C4-2B (cell line): ENCODE measurements at regions not wholly inside any gene's neighbourhood (a gene's known extent, or its start where the extent isn't known, plus 50 kb on each side); places are given as distances from the start of the nearest gene placed in this dataset.
"Not testable (repeated sequence)": the region's sequence is repeated elsewhere in the genome, so short reads cannot be mapped to it uniquely, and the experiment has no call there.

Source experiments
- H3K27ac ChIP-seq: fragments of 450-650 bp; 2 replicates; pipeline ENCODE4 v1.5.1; 2017
- ZFX ChIP-seq: fragments of 450-650 bp; IDR thresholded peaks from 2 replicates; pipeline ENCODE4 v1.6.1; 2017
- TF ChIP-seq, protein P1 (sequence below): fragments of 450-650 bp; conservative IDR thresholded peaks from 2 replicates; pipeline ENCODE4 v1.5.1; 2017; ENCODE audit warnings: mild to moderate bottlenecking

DNA sequence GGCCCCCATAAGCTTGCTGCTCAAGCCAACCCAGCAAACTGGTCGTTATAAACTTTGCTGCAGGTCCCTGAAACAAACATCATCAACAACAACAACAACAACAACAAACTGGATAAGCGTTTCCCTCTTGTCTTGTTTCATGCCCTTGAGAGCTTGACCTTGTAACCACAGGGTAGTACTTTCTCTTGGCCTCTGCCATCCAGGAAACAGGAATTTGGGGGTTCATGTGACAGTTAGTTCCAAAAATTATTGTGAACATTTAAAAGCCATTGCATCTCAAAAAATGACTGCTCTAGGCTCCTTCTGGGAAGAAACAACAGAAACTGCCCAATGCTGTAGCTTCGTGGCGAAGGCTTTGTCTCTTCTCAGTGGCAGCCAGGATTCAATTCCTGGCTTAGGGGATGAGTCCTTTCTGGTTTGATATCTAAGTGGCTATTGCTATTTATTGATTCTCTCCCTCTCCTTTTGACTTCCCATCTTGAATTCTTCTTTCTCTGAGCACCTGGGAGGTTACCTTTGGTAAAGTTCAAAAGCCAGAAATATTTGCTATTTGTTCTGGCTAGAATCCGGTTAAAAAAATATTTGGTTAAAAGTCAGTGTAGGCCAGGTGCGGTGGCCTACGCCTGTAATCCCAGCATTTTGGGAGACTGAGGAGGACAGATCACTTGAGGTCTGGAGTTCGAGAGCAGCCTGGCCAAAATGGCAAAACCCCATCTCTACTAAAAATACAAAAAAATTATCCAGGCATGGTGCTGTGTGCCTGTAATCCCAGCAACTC, 52.0 kb upstream of the CPM start:
- TF ChIP-seq, protein P1, sequence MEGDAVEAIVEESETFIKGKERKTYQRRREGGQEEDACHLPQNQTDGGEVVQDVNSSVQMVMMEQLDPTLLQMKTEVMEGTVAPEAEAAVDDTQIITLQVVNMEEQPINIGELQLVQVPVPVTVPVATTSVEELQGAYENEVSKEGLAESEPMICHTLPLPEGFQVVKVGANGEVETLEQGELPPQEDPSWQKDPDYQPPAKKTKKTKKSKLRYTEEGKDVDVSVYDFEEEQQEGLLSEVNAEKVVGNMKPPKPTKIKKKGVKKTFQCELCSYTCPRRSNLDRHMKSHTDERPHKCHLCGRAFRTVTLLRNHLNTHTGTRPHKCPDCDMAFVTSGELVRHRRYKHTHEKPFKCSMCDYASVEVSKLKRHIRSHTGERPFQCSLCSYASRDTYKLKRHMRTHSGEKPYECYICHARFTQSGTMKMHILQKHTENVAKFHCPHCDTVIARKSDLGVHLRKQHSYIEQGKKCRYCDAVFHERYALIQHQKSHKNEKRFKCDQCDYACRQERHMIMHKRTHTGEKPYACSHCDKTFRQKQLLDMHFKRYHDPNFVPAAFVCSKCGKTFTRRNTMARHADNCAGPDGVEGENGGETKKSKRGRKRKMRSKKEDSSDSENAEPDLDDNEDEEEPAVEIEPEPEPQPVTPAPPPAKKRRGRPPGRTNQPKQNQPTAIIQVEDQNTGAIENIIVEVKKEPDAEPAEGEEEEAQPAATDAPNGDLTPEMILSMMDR: no peak
- TF ChIP-seq ZFX: no peak

GRCh38 chr12:68997526-68997925, 64.6 kb upstream of the CPM start:
- H3K27ac ChIP-seq: not testable (repeated sequence)

More for the DNA sequence above, 52.0 kb upstream of the CPM start:
- H3K27ac ChIP-seq: no peak overlapping the region

GRCh38 chr12:68998041-68998440, 65.1 kb upstream of the CPM start:
- no peak for TF ChIP-seq ZFX
- TF ChIP-seq, protein P1: no peak
- no peak overlapping the region for H3K27ac ChIP-seq

- no peak for TF ChIP-seq ZFX
- TF ChIP-seq, protein P1: no peak
- no peak overlapping the region for H3K27ac ChIP-seq
These were observed 67.1 kb upstream of the CPM start for GRCh38 chr12:69000074-69000473.

GRCh38 chr12:69000540-69001243, 67.7 kb upstream of the CPM start:
- TF ChIP-seq, protein P1: no peak
- TF ChIP-seq ZFX: no peak
- no peak overlapping the region for H3K27ac ChIP-seq

DNA sequence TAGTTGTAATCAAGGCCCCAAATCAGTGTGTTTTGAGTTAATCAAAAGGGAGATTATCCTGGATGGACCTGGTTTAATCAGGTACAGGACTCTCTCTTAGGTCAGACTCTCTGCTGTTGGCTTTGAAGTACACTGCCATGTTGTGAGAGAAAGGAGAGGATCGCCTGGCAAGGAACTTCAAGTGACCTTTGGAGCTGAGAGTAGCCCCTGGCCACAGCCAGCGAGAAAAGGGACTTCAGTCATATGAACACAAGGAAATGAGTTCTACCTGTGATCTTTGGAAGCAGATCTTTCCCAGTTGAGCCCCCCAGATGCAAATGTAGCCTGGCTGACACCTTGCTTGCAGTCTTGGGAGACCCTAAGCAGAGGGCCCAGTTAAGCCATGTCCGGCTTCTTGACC, 68.3 kb upstream of the CPM start:
- TF ChIP-seq ZFX: no peak
- TF ChIP-seq, protein P1: no peak
- H3K27ac ChIP-seq: no peak overlapping the region

GRCh38 chr12:69002969-69003368, 70.0 kb upstream of the CPM start:
- TF ChIP-seq, protein P1: no peak
- no peak for TF ChIP-seq ZFX
- no peak overlapping the region for H3K27ac ChIP-seq
